SK-N-MC (cell line): ENCODE measurements at regions not wholly inside any gene's neighbourhood (a gene's known extent, or its start where the extent isn't known, plus 50 kb on each side); places are given as distances from the start of the nearest gene placed in this dataset.

Source experiments
- DNase-seq: peaks from one replicate; pipeline ENCODE4 v3.0.0-alpha.2; 2011; ENCODE audit warnings: low read depth, low spot score
- H3K27ac ChIP-seq: fragments of 200-600 bp; sonication (generic); 2 replicates; pipeline ENCODE4 v1.5.1; 2016; ENCODE audit warnings: mixed run types
- H3K36me3 ChIP-seq: fragments of 200-600 bp; sonication (generic); 2 replicates; pipeline ENCODE4 v1.6.1; 2017; ENCODE audit warnings: antibody characterized with exemption, low read length, mixed read lengths; ENCODE audit not compliant: insufficient read depth
- H3K4me3 ChIP-seq: fragments of 200-600 bp; sonication (generic); 2 replicates; pipeline ENCODE4 v1.5.1; 2016
- H3K9ac ChIP-seq: fragments of 200-600 bp; sonication (generic); 2 replicates; pipeline ENCODE4 v1.8.0; 2017; ENCODE audit warnings: mixed run types, mixed read lengths; ENCODE audit not compliant: insufficient read length
- H3K9me3 ChIP-seq: fragments of 200-600 bp; sonication (generic); 2 replicates; pipeline ENCODE4 v1.6.1; 2017; ENCODE audit warnings: low read depth, mild to moderate bottlenecking, antibody characterized with exemption, low read length, moderate library complexity, mixed read lengths
- EZH2 ChIP-seq: fragments of 200-600 bp; sonication (generic); IDR thresholded peaks from one replicate; pipeline ENCODE4 v1.6.1; 2017; ENCODE audit warnings: antibody characterized with exemption
- FOXP2 ChIP-seq: optimal IDR thresholded peaks from 2 replicates; pipeline ENCODE3; 2011; ENCODE audit warnings: mild to moderate bottlenecking, moderate library complexity; ENCODE audit not compliant: insufficient read depth; ENCODE audit errors: extremely low read length, control extremely low read depth
- POLR2AphosphoS5 ChIP-seq: IDR thresholded peaks from 2 replicates; pipeline ENCODE4 v1.6.1; 2012; ENCODE audit warnings: mild to moderate bottlenecking, low read depth, low read length, borderline replicate concordance

- TF ChIP-seq FOXP2 (no peak), POLR2AphosphoS5 (no peak), EZH2 (no peak)
- no peak for DNase-seq
- H3K27ac ChIP-seq = no peak overlapping the region
Measured at GRCh38 chr11:127693686-127694085, 693.1 kb upstream of the KIRREL3 start.

GRCh38 chr11:127683321-127683720 lies 682.8 kb upstream of the KIRREL3 start:
- TF ChIP-seq EZH2 (no peak), FOXP2 (no peak), POLR2AphosphoS5 (no peak)
- Histone ChIP-seq H3K9me3 (no peaks in the 10 kb centered on the region), H3K4me3 (no peak overlapping the region), H3K9ac (no peak overlapping the region), H3K36me3 (no peaks in the 10 kb centered on the region), H3K27ac (no peak overlapping the region)
- DNase-seq = no peak

More at GRCh38 chr11:127693686-127694085, 693.1 kb upstream of the KIRREL3 start:
- no peak overlapping the region for H3K9ac ChIP-seq
- no peaks in the 10 kb centered on the region for H3K36me3 ChIP-seq
- no peak overlapping the region for H3K4me3 ChIP-seq
- no peaks in the 10 kb centered on the region for H3K9me3 ChIP-seq

- H3K27ac ChIP-seq = no peak overlapping the region
- no peak for DNase-seq
- no peaks in the 10 kb centered on the region for H3K36me3 ChIP-seq
- no peak overlapping the region for H3K4me3 ChIP-seq
- no peak overlapping the region for H3K9ac ChIP-seq
- TF ChIP-seq EZH2 (no peak), FOXP2 (no peak), POLR2AphosphoS5 (no peak)
- H3K9me3 ChIP-seq = no peaks in the 10 kb centered on the region
Measured at GRCh38 chr11:127679816-127680545, 679.4 kb upstream of the KIRREL3 start.

GRCh38 chr11:127678631-127679030 lies 678.1 kb upstream of the KIRREL3 start:
- TF ChIP-seq POLR2AphosphoS5 = no peak
- TF ChIP-seq FOXP2 = no peak
- no peak for TF ChIP-seq EZH2
- H3K27ac ChIP-seq = no peak overlapping the region
- DNase-seq = no peak
- H3K4me3 ChIP-seq = no peak overlapping the region
- H3K9ac ChIP-seq = no peak overlapping the region
- H3K36me3 ChIP-seq = no peaks in the 10 kb centered on the region
- H3K9me3 ChIP-seq = no peaks in the 10 kb centered on the region

GRCh38 chr11:127677660-127678425 lies 677.3 kb upstream of the KIRREL3 start:
- Histone ChIP-seq H3K9me3 (no peaks in the 10 kb centered on the region), H3K27ac (no peak overlapping the region), H3K4me3 (no peak overlapping the region), H3K36me3 (no peaks in the 10 kb centered on the region), H3K9ac (no peak overlapping the region)
- TF ChIP-seq EZH2 (no peak), POLR2AphosphoS5 (no peak), FOXP2 (no peak)
- DNase-seq = no peak

- TF ChIP-seq FOXP2 (no peak), POLR2AphosphoS5 (no peak), EZH2 (no peak)
- no peaks in the 10 kb centered on the region for H3K9me3 ChIP-seq
Measured at GRCh38 chr11:127675581-127675980, 675.0 kb upstream of the KIRREL3 start.

GRCh38 chr11:127674754-127675153 lies 674.2 kb upstream of the KIRREL3 start:
- Histone ChIP-seq H3K9ac (no peak overlapping the region), H3K27ac (no peak overlapping the region), H3K4me3 (no peak overlapping the region), H3K36me3 (no peaks in the 10 kb centered on the region), H3K9me3 (no peaks in the 10 kb centered on the region)
- no peak for DNase-seq
- TF ChIP-seq EZH2 (no peak), FOXP2 (no peak), POLR2AphosphoS5 (no peak)

More at GRCh38 chr11:127675581-127675980, 675.0 kb upstream of the KIRREL3 start:
- H3K36me3 ChIP-seq = no peaks in the 10 kb centered on the region
- DNase-seq = no peak
- no peak overlapping the region for H3K27ac ChIP-seq
- no peak overlapping the region for H3K4me3 ChIP-seq
- H3K9ac ChIP-seq = no peak overlapping the region

GRCh38 chr11:127670374-127671119 lies 670.0 kb upstream of the KIRREL3 start:
- no peaks in the 10 kb centered on the region for H3K9me3 ChIP-seq
- no peak for DNase-seq

More at GRCh38 chr11:127670374-127671119, 670.0 kb upstream of the KIRREL3 start:
- Histone ChIP-seq H3K9ac (no peak overlapping the region), H3K4me3 (no peak overlapping the region), H3K36me3 (no peaks in the 10 kb centered on the region), H3K27ac (no peak overlapping the region)
- no peak for TF ChIP-seq FOXP2
- no peak for TF ChIP-seq POLR2AphosphoS5
- TF ChIP-seq EZH2 = no peak
